Hepatocyte (in vitro differentiated cells): ENCODE measurements at regions not wholly inside any gene's neighbourhood (a gene's known extent, or its start where the extent isn't known, plus 50 kb on each side); places are given as distances from the start of the nearest gene placed in this dataset.
A peak's percentile ranks its signal among the peaks of the same experiment; 100 is the strongest.

Source experiments
- CTCF ChIP-seq: fragments of 200-600 bp; sonication (generic); IDR thresholded peaks from 2 replicates; pipeline ENCODE4 v1.5.1; 2016; ENCODE audit warnings: antibody characterized with exemption, mild to moderate bottlenecking; ENCODE audit not compliant: poor library complexity
- EZH2 ChIP-seq: fragments of 200-600 bp; sonication (generic); IDR thresholded peaks from 2 replicates; pipeline ENCODE4 v1.6.1; 2016; ENCODE audit warnings: antibody characterized with exemption, mild to moderate bottlenecking, borderline replicate concordance

- TF ChIP-seq CTCF, result peak; percentile 85
- no peak for TF ChIP-seq EZH2
These were observed 277.6 kb upstream of the ADAMTS16 start for GRCh38 chr5:4862500-4862899.
